ENCODE measurements at regions not wholly inside any gene's neighbourhood (a gene's known extent, or its start where the extent isn't known, plus 50 kb on each side); places are given as distances from the start of the nearest gene placed in this dataset.

- POLR2A ChIA-PET, result no interaction called here
- no peaks in the 10 kb centered on the region for H3K27me3 ChIP-seq (ENCODE audit: control insufficient read depth, insufficient read depth, low read length)
- H3K4me3 ChIP-seq (ENCODE audit: low read depth in 2 of 2, low read length in 2 of 2), result no peak overlapping the region
- no peak overlapping the region for H3K27ac ChIP-seq (ENCODE audit: low read length)
- no peaks in the 10 kb centered on the region for H3K9me3 ChIP-seq (ENCODE audit: control insufficient read depth, insufficient read depth, low read depth, low read length)
- TF ChIP-seq REST (IDR thresholded peaks at IDR 0.05; ENCODE audit: insufficient read depth in 1 of 2, low read depth in 2 of 2, low read length in 1 of 2), result no peak
- TF ChIP-seq SIN3A (IDR thresholded peaks at IDR 0.05; ENCODE audit: borderline replicate concordance, insufficient read depth, low read depth, low read length), result no peak
- TF ChIP-seq TCF7L2 (IDR thresholded peaks at IDR 0.05; ENCODE audit: low read depth, low read length), result no peak
- no peak for TF ChIP-seq POLR2AphosphoS5 (IDR thresholded peaks at IDR 0.05; ENCODE audit: low read depth, low read length)
- TF ChIP-seq CTCF (IDR thresholded peaks at IDR 0.05), result no peak
- in situ Hi-C loops (cut with HindIII; ENCODE audit: low pct_unique_long_range_greater_than_20kb, low sequenced_read_pairs), result no loop called here
- ATAC-seq, result no peak
- intact Hi-C loops (cut with micrococcal nuclease; ENCODE audit: unreplicated experiment), result no loop called here
- H3K36me3 ChIP-seq (ENCODE audit: control insufficient read depth, insufficient read depth, low read length), result no peaks in the 10 kb centered on the region
- CTCF ChIA-PET, result no interaction called here
- BruUV-seq (replicated peaks), result no TSS peak
- DNase-seq (ENCODE audit: low read depth, low spot score), result no peak
- H3K4me1 ChIP-seq (ENCODE audit: control insufficient read depth, insufficient read depth, low read length), result no peaks in the 10 kb centered on the region
Observed at GRCh38 chr5:178797546-178798440, 62.0 kb upstream of the ZNF354B start.

- BruUV-seq (replicated peaks), result no TSS peak
- no peak overlapping the region for H3K27ac ChIP-seq (ENCODE audit: low read length)
Observed at GRCh38 chr5:178797101-178797521, 62.6 kb upstream of the ZNF354B start.

More at GRCh38 chr5:178797101-178797521, 62.6 kb upstream of the ZNF354B start:
- no peak overlapping the region for H3K4me3 ChIP-seq (ENCODE audit: low read depth in 2 of 2, low read length in 2 of 2)
- no peaks in the 10 kb centered on the region for H3K27me3 ChIP-seq (ENCODE audit: control insufficient read depth, insufficient read depth, low read length)
- H3K4me1 ChIP-seq (ENCODE audit: control insufficient read depth, insufficient read depth, low read length), result no peaks in the 10 kb centered on the region
- in situ Hi-C loops (cut with HindIII; ENCODE audit: low pct_unique_long_range_greater_than_20kb, low sequenced_read_pairs), result no loop called here
- intact Hi-C loops (cut with micrococcal nuclease; ENCODE audit: unreplicated experiment), result no loop called here
- no peak for DNase-seq (ENCODE audit: low read depth, low spot score)
- no peaks in the 10 kb centered on the region for H3K36me3 ChIP-seq (ENCODE audit: control insufficient read depth, insufficient read depth, low read length)
- TF ChIP-seq REST (IDR thresholded peaks at IDR 0.05; ENCODE audit: insufficient read depth in 1 of 2, low read depth in 2 of 2, low read length in 1 of 2) (no peak), TCF7L2 (IDR thresholded peaks at IDR 0.05; ENCODE audit: low read depth, low read length) (no peak), SIN3A (IDR thresholded peaks at IDR 0.05; ENCODE audit: borderline replicate concordance, insufficient read depth, low read depth, low read length) (no peak), POLR2AphosphoS5 (IDR thresholded peaks at IDR 0.05; ENCODE audit: low read depth, low read length) (no peak), CTCF (IDR thresholded peaks at IDR 0.05) (no peak)
- ChIA-PET CTCF (no interaction called here), POLR2A (no interaction called here)
- ATAC-seq, result no peak
- H3K9me3 ChIP-seq (ENCODE audit: control insufficient read depth, insufficient read depth, low read depth, low read length), result no peaks in the 10 kb centered on the region
